ENCODE measurements at regions not wholly inside any gene's neighbourhood (a gene's known extent, or its start where the extent isn't known, plus 50 kb on each side); places are given as distances from the start of the nearest gene placed in this dataset.

GRCh38 chr14:39974036-39974435 lies 541.8 kb upstream of the FBXO33 start:
- H2AFZ ChIP-seq (ENCODE audit: low read depth, low read length, severe bottlenecking) = no peak overlapping the region
- no peak overlapping the region for H3K9ac ChIP-seq (ENCODE audit: low read length)
- H3K36me3 ChIP-seq (ENCODE audit: low read length) = no peaks in the 10 kb centered on the region
- no peaks in the 10 kb centered on the region for H3K9me2 ChIP-seq (replicated peaks; ENCODE audit: insufficient read depth, low read length)
- no peaks in the 10 kb centered on the region for H3K79me2 ChIP-seq (ENCODE audit: insufficient read depth, low read length)
- no peak for TF ChIP-seq CTCF (IDR thresholded peaks at IDR 0.05; ENCODE audit: insufficient read depth, low read length, poor library complexity, severe bottlenecking)
- TF ChIP-seq EZH2phosphoT487 (conservative IDR thresholded peaks at IDR 0.05; ENCODE audit: low read length) = no peak
- H3K4me2 ChIP-seq (ENCODE audit: low read depth, low read length, poor library complexity, severe bottlenecking) = no peak overlapping the region
- no peaks in the 10 kb centered on the region for H3K9me3 ChIP-seq (ENCODE audit: insufficient read depth, low read length)
- H4K20me1 ChIP-seq (ENCODE audit: low read depth, low read length) = no peaks in the 10 kb centered on the region
- no peaks in the 10 kb centered on the region for H3K27me3 ChIP-seq (ENCODE audit: low read length)
- no peaks in the 10 kb centered on the region for H3F3A ChIP-seq (ENCODE audit: insufficient read depth)
- H3K4me3 ChIP-seq (ENCODE audit: insufficient read depth, low read length, poor library complexity, severe bottlenecking) = no peak overlapping the region
- no peak overlapping the region for H3K27ac ChIP-seq (ENCODE audit: low read depth, low read length)

GRCh38 chr14:39972704-39973103 lies 540.5 kb upstream of the FBXO33 start:
- no peak for TF ChIP-seq EZH2phosphoT487 (conservative IDR thresholded peaks at IDR 0.05; ENCODE audit: low read length)
- no peak for TF ChIP-seq CTCF (IDR thresholded peaks at IDR 0.05; ENCODE audit: insufficient read depth, low read length, poor library complexity, severe bottlenecking)
- H3F3A ChIP-seq (ENCODE audit: insufficient read depth) = no peaks in the 10 kb centered on the region
- H4K20me1 ChIP-seq (ENCODE audit: low read depth, low read length) = no peaks in the 10 kb centered on the region
- no peaks in the 10 kb centered on the region for H3K36me3 ChIP-seq (ENCODE audit: low read length)
- H3K4me2 ChIP-seq (ENCODE audit: low read depth, low read length, poor library complexity, severe bottlenecking) = no peak overlapping the region
- H3K9me3 ChIP-seq (ENCODE audit: insufficient read depth, low read length) = no peaks in the 10 kb centered on the region
- no peak overlapping the region for H3K9ac ChIP-seq (ENCODE audit: low read length)
- no peak overlapping the region for H3K4me3 ChIP-seq (ENCODE audit: insufficient read depth, low read length, poor library complexity, severe bottlenecking)
- no peaks in the 10 kb centered on the region for H3K9me2 ChIP-seq (replicated peaks; ENCODE audit: insufficient read depth, low read length)
- H3K27ac ChIP-seq (ENCODE audit: low read depth, low read length) = no peak overlapping the region
- H2AFZ ChIP-seq (ENCODE audit: low read depth, low read length, severe bottlenecking) = no peak overlapping the region
- no peaks in the 10 kb centered on the region for H3K27me3 ChIP-seq (ENCODE audit: low read length)
- H3K79me2 ChIP-seq (ENCODE audit: insufficient read depth, low read length) = no peaks in the 10 kb centered on the region

DNA sequence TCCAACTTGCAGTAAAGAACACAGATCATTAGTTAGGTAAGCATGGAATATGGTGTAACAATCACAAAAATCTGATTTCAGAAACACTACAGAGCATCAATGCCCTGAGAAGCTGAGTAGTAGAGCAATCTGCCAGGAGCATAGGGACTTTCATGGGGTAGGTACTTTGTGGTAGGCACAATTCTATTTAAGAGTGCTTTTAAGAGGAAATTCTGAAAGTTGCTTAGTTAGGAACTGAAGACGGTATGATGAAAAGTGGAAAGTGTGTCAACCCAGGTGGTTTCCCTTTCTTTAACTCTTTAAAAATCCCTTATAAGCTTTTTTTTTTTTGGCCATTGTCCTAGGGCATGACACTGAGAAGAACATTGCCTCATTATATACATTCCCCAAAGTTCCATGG lies 535.7 kb upstream of the FBXO33 start:
- no peaks in the 10 kb centered on the region for H3K9me3 ChIP-seq (ENCODE audit: insufficient read depth, low read length)
- TF ChIP-seq CTCF (IDR thresholded peaks at IDR 0.05; ENCODE audit: insufficient read depth, low read length, poor library complexity, severe bottlenecking) (no peak), EZH2phosphoT487 (conservative IDR thresholded peaks at IDR 0.05; ENCODE audit: low read length) (no peak)
- no peaks in the 10 kb centered on the region for H3K79me2 ChIP-seq (ENCODE audit: insufficient read depth, low read length)
- no peak overlapping the region for H3K4me2 ChIP-seq (ENCODE audit: low read depth, low read length, poor library complexity, severe bottlenecking)
- no peak overlapping the region for H2AFZ ChIP-seq (ENCODE audit: low read depth, low read length, severe bottlenecking)
- no peaks in the 10 kb centered on the region for H3K27me3 ChIP-seq (ENCODE audit: low read length)
- no peaks in the 10 kb centered on the region for H3F3A ChIP-seq (ENCODE audit: insufficient read depth)
- no peak overlapping the region for H3K9ac ChIP-seq (ENCODE audit: low read length)
- no peaks in the 10 kb centered on the region for H3K36me3 ChIP-seq (ENCODE audit: low read length)
- no peak overlapping the region for H3K4me3 ChIP-seq (ENCODE audit: insufficient read depth, low read length, poor library complexity, severe bottlenecking)
- no peaks in the 10 kb centered on the region for H4K20me1 ChIP-seq (ENCODE audit: low read depth, low read length)
- H3K27ac ChIP-seq (ENCODE audit: low read depth, low read length) = no peak overlapping the region
- no peaks in the 10 kb centered on the region for H3K9me2 ChIP-seq (replicated peaks; ENCODE audit: insufficient read depth, low read length)

GRCh38 chr14:39957987-39958386 lies 525.8 kb upstream of the FBXO33 start:
- H3F3A ChIP-seq (ENCODE audit: insufficient read depth) = no peaks in the 10 kb centered on the region
- no peaks in the 10 kb centered on the region for H3K27me3 ChIP-seq (ENCODE audit: low read length)
- no peak overlapping the region for H3K4me2 ChIP-seq (ENCODE audit: low read depth, low read length, poor library complexity, severe bottlenecking)
- H3K27ac ChIP-seq (ENCODE audit: low read depth, low read length) = no peak overlapping the region
- no peaks in the 10 kb centered on the region for H3K9me2 ChIP-seq (replicated peaks; ENCODE audit: insufficient read depth, low read length)
- no peaks in the 10 kb centered on the region for H3K79me2 ChIP-seq (ENCODE audit: insufficient read depth, low read length)
- peak overlapping the region; percentile 82 for H2AFZ ChIP-seq (ENCODE audit: low read depth, low read length, severe bottlenecking)
- no peak for TF ChIP-seq EZH2phosphoT487 (conservative IDR thresholded peaks at IDR 0.05; ENCODE audit: low read length)
- no peak for TF ChIP-seq CTCF (IDR thresholded peaks at IDR 0.05; ENCODE audit: insufficient read depth, low read length, poor library complexity, severe bottlenecking)
- no peaks in the 10 kb centered on the region for H3K36me3 ChIP-seq (ENCODE audit: low read length)
- H4K20me1 ChIP-seq (ENCODE audit: low read depth, low read length) = no peaks in the 10 kb centered on the region
- no peak overlapping the region for H3K9ac ChIP-seq (ENCODE audit: low read length)
- no peaks in the 10 kb centered on the region for H3K9me3 ChIP-seq (ENCODE audit: insufficient read depth, low read length)
- H3K4me3 ChIP-seq (ENCODE audit: insufficient read depth, low read length, poor library complexity, severe bottlenecking) = no peak overlapping the region
